Jurkat, Clone E6-1 (cell line): ENCODE measurements at regions not wholly inside any gene's neighbourhood (a gene's known extent, or its start where the extent isn't known, plus 50 kb on each side); places are given as distances from the start of the nearest gene placed in this dataset.
"Not testable (repeated sequence)": the region's sequence is repeated elsewhere in the genome, so short reads cannot be mapped to it uniquely, and the experiment has no call there.

Source experiments
- DNase-seq: peaks from one replicate; pipeline ENCODE4 v3.0.0-alpha.2; 2011; ENCODE audit warnings: low read depth, low spot score
- H3K4me3 ChIP-seq: 2 replicates; pipeline ENCODE4 v1.5.1; 2011; ENCODE audit warnings: mild to moderate bottlenecking, low read length, control low read depth, moderate library complexity

DNA sequence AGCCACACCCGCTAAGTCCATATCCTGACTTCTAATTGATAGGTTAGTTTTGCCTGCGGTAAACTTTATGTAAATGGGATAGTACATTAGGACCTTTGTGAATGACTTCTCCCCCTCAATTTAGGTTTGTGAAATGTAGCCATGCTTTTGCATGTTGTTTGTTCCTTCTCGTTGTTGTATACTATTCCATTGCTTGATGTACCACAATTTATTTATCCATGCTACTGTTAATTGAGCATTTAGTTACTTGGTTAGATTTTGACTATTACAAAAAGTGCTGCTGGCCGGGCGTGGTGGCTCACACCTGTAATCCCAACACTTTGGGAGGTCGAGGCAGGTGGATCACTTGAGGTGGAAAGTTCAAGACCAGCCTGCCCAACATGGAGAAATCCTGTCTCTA, 150.8 kb upstream of the MED13 start:
- not testable (repeated sequence) for DNase-seq, H3K4me3 ChIP-seq

DNA sequence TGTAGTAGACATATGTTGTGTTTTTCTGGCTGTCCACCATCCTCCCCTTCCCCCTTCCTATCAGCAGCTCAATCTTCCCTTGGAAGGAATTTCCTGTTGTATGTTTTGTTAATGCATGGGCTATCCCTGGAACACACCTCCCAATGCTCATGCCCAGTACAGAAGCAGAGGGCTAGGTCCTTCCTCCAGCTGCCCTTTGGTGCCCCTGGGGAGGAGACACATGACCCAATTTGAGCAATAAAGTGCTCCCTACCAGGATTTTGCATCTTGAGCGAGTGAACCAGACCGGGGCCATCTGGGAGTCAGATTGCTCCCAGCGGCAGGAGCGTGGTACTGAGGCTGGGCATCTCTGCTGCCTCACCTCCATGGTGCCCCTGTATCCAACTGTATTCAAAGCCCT, 141.5 kb upstream of the MED13 start:
- no peak for DNase-seq
- no peak overlapping the region for H3K4me3 ChIP-seq

DNA sequence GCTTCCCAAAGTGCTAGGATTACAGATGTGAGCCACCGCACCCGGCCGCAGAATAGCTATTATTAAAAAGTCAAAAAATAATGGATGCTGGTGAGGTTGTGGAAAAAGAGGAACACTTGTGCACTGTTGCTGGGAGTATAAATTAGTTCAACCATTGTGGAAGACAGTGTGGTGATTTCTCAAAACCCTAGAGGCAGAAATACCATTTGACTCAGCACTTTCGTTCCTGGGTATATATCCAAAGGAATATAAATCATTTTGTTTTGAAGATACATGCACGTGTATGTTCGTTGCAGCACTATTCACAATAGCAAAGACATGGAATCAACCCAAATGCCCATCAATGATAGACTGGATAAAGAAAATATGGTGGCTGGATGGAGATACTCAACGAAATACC, 132.1 kb upstream of the MED13 start:
- DNase-seq, H3K4me3 ChIP-seq: not testable (repeated sequence)

DNA sequence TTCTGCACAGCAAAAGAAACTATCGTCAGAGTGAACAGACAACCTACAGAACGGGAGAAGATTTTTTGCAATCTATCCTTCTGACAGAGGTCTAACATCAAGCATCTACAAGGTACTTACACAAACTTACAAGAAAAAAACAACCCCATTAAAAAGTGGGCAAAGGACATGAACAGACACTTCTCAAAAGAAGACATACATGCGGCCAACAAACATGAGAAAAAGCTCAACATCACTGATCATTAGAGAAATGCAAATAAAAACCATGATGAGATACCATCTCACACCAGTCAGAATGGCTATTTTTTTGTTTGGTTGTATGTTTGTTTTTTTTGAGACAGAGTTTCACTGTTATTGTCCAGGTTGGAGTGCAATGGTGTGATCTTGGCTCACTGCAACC, 131.5 kb upstream of the MED13 start:
- not testable (repeated sequence) for H3K4me3 ChIP-seq, DNase-seq

DNA sequence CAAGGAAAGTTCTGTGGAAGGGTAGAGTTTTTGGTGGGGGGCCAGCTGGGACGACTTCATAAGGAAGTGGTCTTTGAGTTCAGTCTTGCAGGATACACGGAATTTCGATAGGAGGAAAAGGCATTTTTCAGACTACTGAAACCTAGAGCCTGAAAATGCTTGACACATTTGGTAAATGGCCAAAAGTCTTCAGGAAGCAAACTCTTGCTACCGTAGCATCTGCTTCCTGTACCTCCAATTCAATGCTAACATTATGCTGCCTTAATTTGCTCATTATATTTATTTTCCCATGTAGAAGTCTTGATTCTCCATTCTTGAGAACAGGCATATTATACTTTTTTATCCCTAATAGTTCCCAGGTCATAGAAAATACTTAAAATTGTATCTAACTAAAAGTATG, 129.3 kb upstream of the MED13 start:
- no peak for DNase-seq
- H3K4me3 ChIP-seq = no peak overlapping the region

DNA sequence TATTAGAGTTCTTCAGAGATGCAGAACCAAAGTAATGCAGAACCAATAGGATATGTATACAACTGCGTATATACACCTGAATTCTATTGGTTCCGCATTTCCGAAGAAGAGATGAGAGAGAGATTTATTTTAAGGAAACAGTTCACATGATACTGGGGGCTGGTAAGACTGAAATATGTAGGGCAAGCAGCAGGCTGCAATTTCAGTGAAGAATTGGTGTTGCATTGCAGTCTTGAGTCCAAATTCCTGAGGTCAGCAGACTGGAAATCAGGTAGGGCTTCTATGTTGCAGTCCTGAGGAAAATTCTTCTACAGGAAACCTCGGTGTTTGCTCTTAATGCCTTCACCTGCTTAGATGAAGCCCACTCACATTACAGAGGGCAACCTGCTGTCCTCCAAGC, 128.2 kb upstream of the MED13 start:
- no peak for DNase-seq
- H3K4me3 ChIP-seq = no peak overlapping the region

DNA sequence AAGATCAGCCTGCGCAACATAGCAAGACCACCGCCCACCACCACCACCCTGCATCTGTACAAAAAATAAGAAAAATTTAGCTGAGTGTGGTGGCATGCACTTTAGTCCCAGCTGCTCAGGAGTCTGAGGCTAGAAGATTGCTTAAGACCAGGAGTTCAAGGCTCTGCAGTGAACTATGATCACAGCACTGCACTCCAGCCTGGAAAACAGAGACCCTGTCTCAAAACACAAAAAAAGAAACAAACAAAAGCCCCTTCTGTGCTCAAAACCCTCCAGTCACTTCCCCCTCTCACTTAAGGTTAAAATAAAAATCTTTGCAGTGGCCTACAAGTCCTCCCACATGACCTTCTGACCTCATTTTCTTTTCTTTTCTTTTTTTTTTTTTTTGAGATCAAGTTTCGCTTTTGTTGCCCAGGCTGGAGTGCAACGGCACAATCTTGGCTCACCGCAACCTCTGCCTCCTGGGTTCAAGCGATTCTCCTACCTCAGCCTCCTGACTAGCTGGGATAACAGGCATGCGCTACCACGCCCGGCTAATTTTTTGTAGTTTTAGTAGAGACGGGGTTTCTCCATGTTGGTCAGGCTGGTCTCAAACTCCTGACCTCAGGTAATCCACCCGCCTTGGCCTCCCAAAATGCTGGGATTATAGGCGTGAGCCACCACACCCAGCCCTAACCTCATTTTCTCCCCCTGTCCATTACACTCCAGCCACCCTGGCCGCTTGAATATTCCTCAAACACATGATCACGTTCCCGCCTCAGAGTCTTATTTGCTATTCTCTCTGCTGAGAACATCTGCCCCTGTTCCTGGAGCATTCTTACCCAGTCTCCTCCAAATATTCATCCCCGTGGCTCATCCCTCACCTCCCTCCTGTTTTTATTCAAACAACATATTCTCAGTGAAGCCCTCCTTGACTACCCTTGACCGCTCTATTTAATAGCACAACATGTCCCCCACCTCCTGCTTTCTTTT, 126.6 kb upstream of the MED13 start:
- no peak for DNase-seq
- H3K4me3 ChIP-seq = no peak overlapping the region

DNA sequence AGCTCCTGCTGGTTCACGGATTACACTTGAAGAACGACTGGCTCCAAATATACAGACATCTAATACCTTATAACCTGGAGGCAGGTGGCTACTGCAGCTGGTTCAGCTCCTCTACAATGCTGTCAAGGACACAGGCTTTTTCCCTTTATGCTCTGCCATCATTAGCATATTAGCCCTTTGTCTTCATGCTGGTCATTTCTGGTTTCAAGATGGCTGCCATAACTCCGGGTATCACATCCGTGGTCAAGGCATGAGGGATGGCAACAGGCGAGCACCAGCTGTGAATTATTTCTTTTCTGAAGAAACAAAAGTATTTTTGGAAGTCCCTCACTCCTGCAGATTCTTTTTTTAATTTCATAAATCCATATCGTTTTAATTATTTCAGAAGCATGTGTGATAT, 124.3 kb upstream of the MED13 start:
- no peak overlapping the region for H3K4me3 ChIP-seq
- no peak for DNase-seq

DNA sequence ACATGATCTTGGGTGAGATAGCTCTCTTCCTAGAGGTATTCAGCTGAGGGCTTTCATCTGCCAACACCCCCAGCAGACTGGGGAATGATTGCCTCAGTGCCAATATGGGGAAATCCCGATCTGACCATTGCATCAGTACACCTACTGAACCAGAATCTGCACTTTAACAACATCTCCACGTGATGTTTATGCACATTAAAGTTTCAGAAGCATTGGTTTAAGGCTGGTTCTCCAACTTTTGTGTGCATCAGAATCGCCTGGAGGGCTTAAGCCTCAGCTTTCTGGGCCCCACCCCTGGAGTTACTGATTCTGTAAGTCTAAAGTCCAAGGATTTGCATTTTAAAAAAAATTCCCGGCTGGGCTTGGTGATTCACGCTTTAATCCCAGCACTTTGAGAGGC, 123.6 kb upstream of the MED13 start:
- H3K4me3 ChIP-seq = no peak overlapping the region
- DNase-seq = no peak

DNA sequence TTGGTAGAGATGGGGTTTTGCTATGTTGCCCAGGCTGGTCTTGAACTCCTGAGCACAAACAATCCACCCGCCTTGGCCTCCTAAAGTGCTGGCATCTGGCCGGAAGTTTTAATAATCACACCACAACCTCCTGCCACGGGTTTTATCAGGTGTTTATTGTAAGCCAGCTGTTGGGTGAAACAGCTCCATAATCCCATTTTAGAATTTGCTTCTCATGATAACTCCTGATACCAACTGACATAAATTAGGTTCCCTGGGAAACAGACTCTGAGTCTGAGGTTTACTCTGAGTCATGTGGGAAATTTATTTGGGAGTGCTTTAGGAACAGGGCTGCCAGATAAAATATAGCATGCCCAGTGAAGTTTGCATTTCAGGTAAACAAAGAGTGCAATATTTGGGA, 122.6 kb upstream of the MED13 start:
- H3K4me3 ChIP-seq = no peak overlapping the region
- DNase-seq = no peak

DNA sequence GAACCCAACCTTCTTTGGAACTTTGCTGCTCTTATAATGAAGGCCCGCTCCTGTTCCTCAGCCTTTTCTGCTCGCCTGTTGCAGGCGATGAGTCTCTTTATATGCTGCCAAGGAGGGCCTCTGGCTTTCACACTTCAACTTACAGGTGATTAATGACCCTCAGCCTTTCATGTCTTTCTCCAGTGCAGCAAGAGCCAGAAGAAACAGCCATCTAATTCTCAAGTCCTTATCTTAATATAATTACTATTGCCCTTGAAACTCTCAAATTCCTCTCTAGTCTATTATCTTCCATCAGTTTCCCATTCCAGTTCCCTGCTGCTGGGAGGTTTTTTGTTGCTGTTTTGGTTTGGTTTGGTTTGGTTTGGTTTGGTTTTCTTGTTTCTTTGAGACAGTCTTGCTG, 121.8 kb upstream of the MED13 start:
- DNase-seq = no peak
- no peak overlapping the region for H3K4me3 ChIP-seq

DNA sequence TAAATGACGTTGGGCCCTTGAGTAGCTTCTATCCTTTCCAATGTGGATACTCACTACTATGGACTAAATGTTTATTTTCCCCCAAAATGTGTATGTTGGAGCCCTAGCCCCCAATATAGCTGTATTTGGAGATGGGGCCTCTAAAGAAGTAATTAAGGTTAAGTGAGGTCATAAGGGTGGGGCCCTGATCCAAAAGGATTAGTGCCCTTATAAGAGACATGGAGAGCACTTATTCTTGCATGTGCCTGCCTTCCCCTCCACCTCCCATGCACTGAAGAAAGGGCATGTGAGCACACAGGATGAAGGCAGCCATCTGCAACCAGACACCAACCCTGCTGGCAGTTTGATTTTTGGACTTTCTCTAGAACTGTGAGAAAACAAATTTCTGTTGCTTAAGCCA, 115.7 kb upstream of the MED13 start:
- DNase-seq = no peak
- no peak overlapping the region for H3K4me3 ChIP-seq

DNA sequence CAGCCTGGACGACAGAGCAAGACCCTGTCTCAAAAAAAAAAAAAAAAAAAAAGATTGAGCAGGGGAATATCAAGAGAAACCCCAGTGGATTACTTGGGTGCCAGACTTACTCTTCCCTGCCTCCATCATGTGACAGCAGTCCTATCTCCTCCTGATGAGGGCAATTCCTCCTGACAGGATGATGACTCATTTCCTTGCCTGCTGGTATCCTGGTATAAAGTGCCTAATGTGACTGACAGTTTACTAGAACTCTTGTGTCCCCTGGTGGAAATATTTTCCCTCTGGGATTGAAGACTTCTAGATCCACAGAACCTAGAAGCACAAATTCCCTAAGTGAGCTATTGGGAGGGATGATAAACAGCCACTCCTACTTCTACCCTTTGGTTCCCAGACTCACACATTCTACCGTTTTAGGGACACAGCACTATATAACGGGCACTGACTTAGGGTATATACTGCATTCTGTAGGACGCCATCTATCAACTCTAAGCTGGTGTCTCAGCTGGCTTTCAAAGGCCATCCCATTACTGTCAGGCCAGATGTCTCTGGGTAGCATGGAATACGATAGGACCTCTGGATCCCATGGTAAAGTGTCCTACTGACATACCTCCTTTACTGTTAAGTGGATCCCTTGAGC, 114.6 kb upstream of the MED13 start:
- no peak overlapping the region for H3K4me3 ChIP-seq
- no peak for DNase-seq

DNA sequence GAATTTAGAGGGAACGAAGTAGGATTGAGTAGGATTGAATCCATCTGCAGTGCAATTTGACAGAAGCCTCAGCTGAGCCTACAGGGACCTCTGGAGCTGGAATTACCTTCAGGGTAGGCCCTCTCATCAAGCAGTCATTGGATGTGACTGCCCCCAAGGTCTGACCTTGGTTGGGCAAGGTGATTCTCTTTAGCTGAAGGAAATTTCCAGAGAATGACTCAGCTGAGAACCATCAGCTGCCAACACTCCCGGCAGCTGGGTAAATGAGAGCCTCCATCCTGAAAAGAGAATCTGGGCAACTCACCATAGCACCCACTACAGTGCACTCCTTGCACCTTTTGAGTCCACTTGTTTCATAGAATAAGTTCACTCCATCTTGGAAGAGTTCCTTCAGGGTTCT, 113.5 kb upstream of the MED13 start:
- no peak overlapping the region for H3K4me3 ChIP-seq
- no peak for DNase-seq

DNA sequence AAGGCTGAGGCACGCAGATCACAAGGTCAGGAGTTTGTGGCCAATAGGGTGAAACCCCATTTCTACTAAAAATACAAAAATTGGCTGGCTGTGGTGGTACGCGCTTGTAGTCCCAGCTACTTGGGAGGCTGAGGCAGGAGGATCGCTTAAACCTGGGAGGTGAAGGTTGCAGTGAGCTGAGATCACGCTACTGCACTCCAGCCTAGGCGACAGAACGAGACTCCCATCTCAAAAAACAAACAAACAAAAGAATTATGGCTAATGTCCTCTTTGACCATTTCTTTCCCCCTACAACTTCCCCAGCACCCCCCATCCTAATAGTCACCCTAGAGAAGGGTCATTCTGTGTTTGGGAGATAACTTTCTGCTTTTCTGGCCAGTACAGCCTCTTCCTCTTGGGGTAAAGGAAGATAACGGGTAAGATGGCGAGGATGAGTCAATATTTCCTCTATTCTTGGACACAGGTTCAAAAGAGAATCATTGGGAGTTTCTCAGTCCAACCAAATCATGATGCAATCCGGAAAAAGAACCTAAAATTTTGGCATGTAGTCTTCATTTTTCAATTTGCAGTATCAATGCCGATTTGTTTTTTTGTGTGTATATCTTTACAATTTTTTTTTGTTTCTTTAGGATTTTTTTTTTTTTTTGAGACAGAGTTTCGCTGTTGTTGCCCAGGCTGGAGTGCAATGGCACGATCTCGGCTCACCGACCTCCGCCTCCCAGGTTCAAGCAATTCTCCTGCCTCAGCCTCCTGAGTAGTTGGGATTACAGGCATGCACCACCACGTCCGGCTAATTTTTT, 107.6 kb upstream of the MED13 start:
- H3K4me3 ChIP-seq = no peak overlapping the region
- DNase-seq = no peak

DNA sequence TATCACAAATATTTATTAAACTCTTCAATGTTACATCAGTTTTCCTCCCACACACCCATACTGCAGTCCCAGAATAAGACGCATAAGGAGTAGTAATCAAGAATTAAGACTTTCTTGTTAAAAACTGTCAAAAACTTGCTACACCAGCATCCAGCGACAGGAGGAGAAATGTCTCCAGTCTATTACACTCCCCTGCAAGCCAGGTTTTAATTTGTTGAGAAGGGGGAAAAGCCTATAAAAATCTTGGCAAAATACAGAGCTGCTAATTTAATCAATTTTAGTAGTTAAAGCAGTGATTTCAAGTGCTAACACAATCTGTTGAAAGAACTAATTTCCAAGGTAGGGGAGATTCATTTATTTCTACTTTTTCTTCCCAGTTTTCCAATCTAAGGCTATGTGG, 102.0 kb upstream of the MED13 start:
- no peak for DNase-seq
- H3K4me3 ChIP-seq = no peak overlapping the region

DNA sequence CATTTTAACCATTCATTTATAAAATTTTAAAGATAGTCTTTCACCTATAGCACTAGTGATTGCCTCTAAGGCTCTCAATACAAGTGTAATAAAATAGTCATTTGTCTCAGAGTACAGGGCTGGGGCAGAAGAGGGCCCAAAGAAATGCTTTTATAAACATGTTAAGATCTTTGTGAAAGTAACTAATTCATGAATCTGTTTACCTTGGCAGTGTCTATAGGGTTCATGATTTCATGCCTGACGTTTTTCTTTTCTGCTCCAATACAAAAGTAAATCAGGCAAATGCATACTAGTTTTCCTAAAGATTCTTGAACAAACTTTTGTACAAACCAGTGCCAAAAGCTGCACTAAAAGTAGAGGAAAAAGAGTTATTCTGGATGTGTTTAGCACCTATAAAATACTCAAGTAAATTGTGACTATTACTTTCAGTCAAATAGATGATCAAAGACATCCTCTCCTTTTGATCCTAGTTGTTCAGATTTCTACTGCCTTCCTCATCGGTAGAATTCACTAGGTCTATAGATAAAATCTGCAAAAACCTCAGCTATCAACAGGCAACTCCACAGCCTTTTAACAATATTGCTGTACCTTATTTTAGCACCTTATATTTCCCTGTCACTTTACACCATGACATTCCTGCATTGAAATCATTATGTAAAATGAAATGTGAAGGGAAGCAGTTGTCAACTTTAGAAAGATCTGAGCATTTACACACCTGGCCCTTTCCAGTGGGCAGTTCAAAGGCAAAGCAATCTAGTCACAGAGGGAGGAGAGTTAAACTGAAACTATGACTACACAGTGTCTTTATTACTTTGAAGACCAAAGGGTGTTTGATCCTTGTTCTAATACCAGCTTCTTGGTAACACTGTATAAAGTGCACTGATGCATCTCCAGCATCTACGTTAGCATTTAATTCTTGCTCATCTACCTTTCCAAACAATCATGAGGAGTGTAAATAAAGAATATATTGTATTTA, 100.0 kb upstream of the MED13 start:
- DNase-seq = peak; percentile 42
- no peak overlapping the region for H3K4me3 ChIP-seq

DNA sequence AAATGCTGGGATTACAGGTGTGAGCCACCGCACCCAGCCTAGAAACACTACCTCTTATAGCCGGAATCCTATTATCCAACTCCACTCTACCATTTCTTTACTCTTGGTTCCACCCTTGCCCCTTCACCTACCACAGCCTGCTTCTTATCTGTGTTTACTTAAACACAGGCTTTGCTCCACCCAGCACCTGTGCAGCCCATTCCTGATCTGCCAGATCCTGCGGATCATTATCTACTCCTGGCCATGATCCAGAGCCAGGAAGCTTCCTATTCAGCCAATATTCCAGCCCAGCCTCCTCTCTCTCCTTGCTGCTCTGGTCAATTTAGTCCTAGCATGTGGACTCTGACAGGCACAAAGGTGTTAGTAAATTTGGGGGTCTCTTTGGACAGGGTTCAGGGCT, 98.8 kb upstream of the MED13 start:
- DNase-seq = no peak
- no peak overlapping the region for H3K4me3 ChIP-seq

DNA sequence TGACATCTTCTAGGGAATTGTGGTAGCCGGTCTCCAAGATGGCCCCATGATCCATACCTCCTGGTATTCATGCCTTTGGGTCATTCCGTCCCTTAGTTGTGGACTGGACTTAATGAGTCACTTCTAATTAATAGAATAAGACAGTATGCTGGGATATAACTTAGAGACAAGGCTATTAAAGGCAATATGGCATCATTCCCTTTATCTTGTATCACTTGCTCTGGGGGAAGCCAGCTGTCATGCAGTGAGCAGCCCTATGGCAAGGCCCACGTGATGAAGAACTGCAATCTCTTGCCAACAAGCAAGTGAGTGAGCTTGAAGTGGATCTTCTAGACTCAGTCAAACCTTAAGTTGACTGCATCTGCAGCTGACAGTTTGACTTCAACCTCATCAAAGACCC, 97.8 kb upstream of the MED13 start:
- H3K4me3 ChIP-seq = no peak overlapping the region

More for the DNA sequence above, 97.8 kb upstream of the MED13 start:
- no peak for DNase-seq
